ENCODE measurements at regions not wholly inside any gene's neighbourhood (a gene's known extent, or its start where the extent isn't known, plus 50 kb on each side); places are given as distances from the start of the nearest gene placed in this dataset.

DNA sequence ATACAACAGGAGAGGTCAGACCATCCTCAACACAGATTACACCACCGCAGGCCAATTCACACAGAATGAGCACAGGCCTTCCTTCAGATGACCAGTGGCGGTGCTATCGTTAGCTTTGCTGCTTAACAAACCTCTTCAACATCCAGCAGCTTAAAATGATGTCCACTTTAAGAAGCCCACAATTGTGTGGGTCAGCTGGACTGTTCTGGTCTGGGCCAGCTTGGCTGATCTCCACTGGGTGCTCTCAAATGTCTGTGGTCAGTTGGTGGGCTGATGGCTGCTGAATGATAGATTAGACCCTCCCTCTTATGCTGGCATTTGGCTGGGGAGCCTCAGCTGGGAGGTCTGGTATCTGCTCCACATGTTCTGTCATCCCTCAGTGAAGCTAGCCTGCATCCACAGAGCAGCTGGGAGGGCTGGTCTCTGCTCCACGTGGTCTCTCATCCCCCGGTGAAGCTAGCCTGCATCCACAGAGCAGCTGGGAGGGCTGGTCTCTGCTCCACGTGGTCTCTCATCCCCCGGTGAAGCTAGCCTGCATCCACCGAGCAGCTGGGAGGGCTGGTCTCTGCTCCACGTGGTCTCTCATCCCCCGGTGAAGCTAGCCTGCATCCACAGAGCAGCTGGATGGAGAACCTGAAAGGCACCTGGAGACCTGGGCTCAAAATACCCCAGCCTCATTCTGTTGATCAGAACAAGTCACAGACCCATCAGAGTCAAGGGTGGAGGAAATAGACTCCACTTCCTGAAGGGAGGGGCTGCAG, 203.6 kb upstream of the DIO3 start:
- Histone ChIP-seq H4K20me1 (no peaks in the 10 kb centered on the region), H3K4me1 (peaks cover 63% of the 10 kb centered on the region), H3K4me2 (peak overlapping the region; percentile 90), H3K36me3 (no peaks in the 10 kb centered on the region), H3K9ac (no peak overlapping the region), H3K27ac (peak overlapping the region; percentile 87), H3K9me3 (peaks cover 51% of the 10 kb centered on the region), H3K4me3 (peak overlapping the region; percentile 1; the same call in 1 of the 2 replicates), H3K27me3 (no peaks in the 10 kb centered on the region)
- no peak for TF ChIP-seq Cebpa-rat (IDR thresholded peaks at IDR 0.05)

DNA sequence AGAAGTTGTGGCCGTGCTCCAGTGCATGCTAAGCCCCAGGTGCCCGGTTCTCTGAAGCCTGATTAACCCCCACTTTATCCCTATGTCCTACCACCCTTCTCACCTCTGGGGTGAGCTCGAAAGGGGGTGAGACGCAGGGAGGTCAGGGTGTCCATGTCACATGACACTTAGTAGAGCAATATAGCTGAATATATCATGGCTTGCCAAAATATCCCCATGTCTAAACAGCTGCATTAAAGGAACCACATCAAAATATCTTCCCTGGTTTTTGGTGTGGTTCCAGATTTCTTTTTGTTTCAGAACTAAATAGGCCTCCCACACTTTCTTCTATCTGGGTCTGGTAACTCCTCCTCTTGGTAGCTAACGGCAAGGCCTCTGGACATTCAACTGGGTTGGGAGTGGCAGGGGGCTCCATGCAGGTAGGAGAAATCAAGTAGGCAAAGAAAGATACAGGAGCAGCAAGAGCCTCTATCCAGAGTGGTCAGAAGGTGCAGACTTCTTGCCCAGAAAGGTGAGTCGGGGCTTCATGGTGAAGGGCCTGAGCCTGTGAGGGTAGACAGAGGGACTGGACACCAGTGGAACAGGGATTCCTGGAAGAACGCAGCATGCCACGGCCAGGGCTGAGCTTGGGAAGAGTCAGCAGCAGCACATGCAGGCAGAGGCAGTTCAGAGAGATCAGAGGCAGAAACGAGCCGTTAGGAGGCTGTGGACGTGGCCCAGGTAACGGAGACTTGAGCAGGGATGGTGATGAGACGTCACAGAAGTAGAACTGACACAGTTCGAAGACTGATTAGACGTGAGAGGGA, 202.8 kb upstream of the DIO3 start:
- peaks cover 70% of the 10 kb centered on the region for H3K4me1 ChIP-seq
- no peak for TF ChIP-seq Cebpa-rat (IDR thresholded peaks at IDR 0.05)
- no peaks in the 10 kb centered on the region for H3K27me3 ChIP-seq
- H4K20me1 ChIP-seq, result no peaks in the 10 kb centered on the region
- H3K9ac ChIP-seq, result peak overlapping the region; percentile 71
- H3K27ac ChIP-seq, result peak overlapping the region; percentile 87
- no peak overlapping the region; the same call in 1 of the 2 replicates for H3K4me3 ChIP-seq
- peaks cover 44% of the 10 kb centered on the region for H3K9me3 ChIP-seq
- peak overlapping the region; percentile 90 for H3K4me2 ChIP-seq
- H3K36me3 ChIP-seq, result no peaks in the 10 kb centered on the region

DNA sequence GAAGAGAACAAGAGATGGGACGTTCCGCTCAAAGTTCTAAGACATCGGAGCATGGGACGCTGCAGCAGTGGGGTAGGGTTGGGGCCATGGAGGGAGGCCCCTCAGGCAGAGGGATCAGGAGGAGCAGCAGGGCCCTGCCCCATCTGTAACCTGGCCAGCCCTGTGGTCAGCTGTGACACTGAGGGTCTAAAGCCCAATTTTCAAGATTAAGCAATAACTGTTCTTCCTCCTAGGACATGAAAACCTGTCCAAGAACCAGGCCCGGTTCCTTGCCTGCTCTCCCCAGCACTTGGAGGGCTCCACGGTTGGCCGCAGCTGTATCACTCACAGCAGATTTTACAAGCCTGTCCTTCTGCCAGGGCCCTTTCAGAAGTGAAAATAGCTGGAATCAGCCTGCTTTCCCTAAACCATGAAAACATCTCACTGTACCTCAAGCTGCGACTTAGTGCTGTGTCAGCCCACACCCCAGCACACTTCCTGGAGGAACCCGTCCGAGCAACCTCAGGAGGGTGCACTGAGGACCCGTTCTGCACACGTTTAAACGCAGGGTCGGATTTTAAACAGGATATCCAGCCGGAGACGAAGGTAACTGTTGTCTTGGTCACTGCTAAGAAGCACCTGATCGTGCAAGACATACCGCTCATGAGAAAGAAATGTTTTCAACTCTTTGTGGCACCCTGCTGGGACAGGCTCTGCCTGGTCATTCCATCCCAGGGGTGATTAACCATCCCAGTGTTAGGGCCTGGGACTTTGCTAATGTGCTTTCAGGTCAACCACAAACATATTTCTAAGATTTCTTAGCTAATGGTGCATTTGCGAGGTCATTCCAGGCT, 201.9 kb upstream of the DIO3 start:
- H3K9me3 ChIP-seq, result peaks cover 35% of the 10 kb centered on the region
- peak overlapping the region; percentile 71 for H3K9ac ChIP-seq
- peak overlapping the region; percentile 87 for H3K27ac ChIP-seq
- peaks cover 80% of the 10 kb centered on the region for H3K4me1 ChIP-seq
- H3K36me3 ChIP-seq, result no peaks in the 10 kb centered on the region
- H3K4me3 ChIP-seq, result peak overlapping the region; percentile 32
- no peaks in the 10 kb centered on the region for H4K20me1 ChIP-seq
- peak overlapping the region; percentile 90 for H3K4me2 ChIP-seq
- no peaks in the 10 kb centered on the region for H3K27me3 ChIP-seq
- TF ChIP-seq Cebpa-rat (IDR thresholded peaks at IDR 0.05), result no peak

DNA sequence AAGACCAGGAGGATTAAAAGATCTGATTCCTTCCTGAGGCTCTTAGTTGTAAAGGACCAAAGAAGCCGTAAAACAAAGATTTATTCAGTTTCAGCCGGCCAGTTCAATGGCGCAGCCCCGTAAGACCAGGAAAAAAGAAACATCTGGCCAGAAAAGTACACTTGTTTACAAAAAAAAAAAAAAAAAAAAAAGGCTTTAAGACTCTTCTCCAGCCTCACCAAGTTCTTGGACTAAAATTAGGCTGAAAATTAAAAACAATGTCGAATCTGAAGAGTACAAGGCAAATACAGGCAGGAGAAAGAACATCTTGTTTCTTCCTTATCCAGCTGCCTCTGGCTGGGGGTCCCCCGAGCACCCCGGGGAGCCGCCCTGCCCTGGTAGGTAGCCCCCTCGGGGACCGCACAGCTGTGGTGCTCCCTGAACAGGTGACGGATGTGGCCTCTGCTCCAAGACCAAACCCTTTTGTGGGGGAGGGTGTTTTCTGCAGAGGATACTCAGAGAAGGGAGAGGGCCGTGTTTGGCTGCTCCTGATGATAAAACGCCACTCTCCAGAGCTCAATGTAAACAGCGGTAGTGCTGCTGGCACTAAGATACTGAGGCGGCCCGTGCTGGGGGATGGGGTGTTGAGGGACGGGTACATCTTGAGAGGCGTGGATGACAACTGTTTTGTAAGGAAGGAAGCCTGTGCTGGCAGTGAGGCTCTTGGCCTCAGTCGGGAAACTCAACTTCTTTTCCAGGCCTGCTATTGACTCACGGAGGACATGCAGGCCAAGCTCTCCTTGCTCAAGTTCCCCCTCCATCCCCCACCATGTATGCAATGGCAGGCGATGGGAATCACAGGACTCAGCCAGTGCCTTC, 201.0 kb upstream of the DIO3 start:
- H4K20me1 ChIP-seq, result no peaks in the 10 kb centered on the region
- H3K27me3 ChIP-seq, result no peaks in the 10 kb centered on the region
- peak overlapping the region; percentile 71 for H3K9ac ChIP-seq
- H3K27ac ChIP-seq, result peak overlapping the region; percentile 87
- peaks cover 88% of the 10 kb centered on the region for H3K4me1 ChIP-seq
- no peaks in the 10 kb centered on the region for H3K36me3 ChIP-seq
- peak overlapping the region; percentile 90 for H3K4me2 ChIP-seq
- peaks cover 26% of the 10 kb centered on the region for H3K9me3 ChIP-seq
- peak overlapping the region; percentile 32 for H3K4me3 ChIP-seq
- no peak for TF ChIP-seq Cebpa-rat (IDR thresholded peaks at IDR 0.05)

DNA sequence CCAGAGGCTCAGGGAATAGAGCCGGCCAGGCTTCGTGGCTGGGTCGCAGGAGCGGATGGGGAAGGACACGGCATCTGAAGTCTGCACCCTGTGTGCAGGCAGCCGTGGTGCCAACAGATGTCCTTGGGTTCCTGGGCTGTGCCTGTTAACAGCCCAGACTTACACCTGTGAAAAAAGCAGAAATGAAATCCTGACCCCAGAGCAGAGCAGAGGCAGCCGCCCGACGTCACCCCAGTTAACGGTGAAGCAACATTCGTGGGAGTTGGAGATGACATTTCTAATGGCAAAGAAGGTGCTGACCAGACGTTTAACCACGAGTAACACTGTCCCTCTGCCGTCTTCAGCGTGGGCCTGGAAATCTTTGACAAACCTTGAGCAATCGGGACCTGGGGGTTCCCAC, 200.3 kb upstream of the DIO3 start:
- Histone ChIP-seq H3K27ac (peak overlapping the region; percentile 87), H3K27me3 (no peaks in the 10 kb centered on the region), H3K36me3 (no peaks in the 10 kb centered on the region), H3K4me2 (peak overlapping the region; percentile 90), H3K4me3 (peak overlapping the region; percentile 32), H3K9ac (peak overlapping the region; percentile 71), H4K20me1 (no peaks in the 10 kb centered on the region), H3K9me3 (peaks cover 19% of the 10 kb centered on the region), H3K4me1 (peaks cover 96% of the 10 kb centered on the region)
- TF ChIP-seq Cebpa-rat (IDR thresholded peaks at IDR 0.05), result peak; percentile 88

DNA sequence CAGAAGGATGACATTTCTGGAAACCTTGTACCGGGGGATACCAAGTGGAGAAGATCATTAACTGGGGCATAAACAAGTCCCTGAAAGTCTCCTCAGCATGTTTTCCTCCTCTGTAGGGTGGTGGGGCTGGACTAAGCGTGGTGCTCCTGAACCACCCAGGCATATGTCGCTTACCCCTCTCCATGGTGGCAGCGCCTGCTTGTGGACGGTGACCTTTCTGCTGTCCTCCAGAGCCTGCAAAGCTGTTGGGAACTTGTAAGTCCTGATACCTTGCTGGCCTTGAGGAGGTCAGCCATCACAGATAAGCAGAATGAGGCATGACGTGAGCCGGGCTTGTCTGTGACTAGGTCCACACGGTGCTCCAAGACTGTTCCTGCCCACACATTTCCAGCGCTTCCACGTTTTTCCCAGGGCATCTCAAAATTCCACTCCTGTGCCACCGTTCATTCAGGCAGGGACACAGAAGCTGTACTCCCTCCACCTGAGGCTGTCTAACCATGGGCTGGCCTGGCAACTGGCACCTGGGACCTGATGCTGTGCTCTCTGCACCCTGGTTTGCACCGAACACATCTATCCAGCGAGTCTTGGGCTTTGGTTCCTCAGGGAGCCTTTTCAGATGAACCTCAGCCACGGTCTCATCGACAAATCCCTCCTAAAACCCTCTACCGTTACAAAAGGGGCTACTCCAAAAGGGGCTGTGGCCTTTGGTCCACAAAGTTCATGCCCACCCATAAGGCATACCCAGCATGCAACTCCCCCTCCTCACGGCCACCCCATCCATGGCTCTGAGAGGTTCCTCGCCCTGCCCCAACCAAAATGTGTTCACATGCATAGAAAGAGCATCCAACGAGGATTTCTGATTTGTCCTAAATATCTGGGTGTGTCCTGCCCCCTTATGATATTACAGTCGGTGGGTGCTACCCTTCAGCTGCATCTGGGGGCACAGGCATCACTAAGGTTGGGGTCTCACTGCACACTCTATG, 199.6 kb upstream of the DIO3 start:
- Histone ChIP-seq H3K4me2 (peak overlapping the region; percentile 90), H3K36me3 (no peaks in the 10 kb centered on the region), H3K9me3 (peaks cover 12% of the 10 kb centered on the region), H3K4me3 (0 out of 2 replicates have a peak overlapping the region, but pooled peaks have one; percentile 32), H3K27ac (peak overlapping the region; percentile 87), H3K4me1 (peaks cover 100% of the 10 kb centered on the region), H4K20me1 (no peaks in the 10 kb centered on the region), H3K9ac (peak overlapping the region; percentile 45; the same call in 1 of the 2 replicates), H3K27me3 (no peaks in the 10 kb centered on the region)
- no peak; the same call in 1 of the 2 replicates for TF ChIP-seq Cebpa-rat (IDR thresholded peaks at IDR 0.05)

DNA sequence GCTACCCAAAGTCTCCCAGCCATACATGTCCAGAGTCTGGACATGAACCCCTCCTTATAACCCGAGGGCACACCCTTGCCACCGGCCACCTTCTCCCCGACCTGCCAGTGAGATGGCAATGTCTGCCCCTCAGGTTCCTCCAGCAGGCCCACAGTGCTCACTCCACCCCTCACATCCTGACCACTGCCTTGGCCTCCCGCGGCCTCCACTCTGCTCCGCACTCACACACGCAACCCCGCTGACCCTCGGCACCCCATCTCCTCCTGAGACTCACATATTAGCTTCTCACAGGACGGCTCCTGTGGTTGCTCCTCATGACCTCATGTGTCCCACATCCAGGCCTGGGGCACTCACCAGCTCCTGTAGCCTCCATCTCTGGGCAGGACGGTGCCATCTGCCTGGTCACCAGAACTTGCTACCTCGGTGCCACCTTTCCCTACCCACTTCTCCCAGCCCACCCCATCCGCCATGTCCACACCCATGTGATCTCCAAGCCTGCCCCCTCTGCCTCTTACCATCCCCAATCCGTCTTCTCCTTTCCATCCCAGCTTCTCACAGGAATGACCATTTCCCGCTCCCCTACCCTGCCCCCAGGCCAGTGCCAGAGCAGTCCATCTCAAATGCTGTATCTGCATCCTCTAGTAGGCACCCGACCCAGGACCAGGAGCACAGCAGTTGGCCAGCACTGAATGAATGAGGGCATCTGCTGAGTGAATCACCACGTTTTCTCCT, 198.6 kb upstream of the DIO3 start:
- no peaks in the 10 kb centered on the region for H4K20me1 ChIP-seq
- no peaks in the 10 kb centered on the region for H3K27me3 ChIP-seq
- no peaks in the 10 kb centered on the region for H3K36me3 ChIP-seq
- no peak overlapping the region for H3K4me3 ChIP-seq
- TF ChIP-seq Cebpa-rat (IDR thresholded peaks at IDR 0.05), result no peak
- peak overlapping the region; percentile 87 for H3K27ac ChIP-seq
- H3K9me3 ChIP-seq, result peaks cover 2% of the 10 kb centered on the region
- H3K4me2 ChIP-seq, result peak overlapping the region; percentile 90
- H3K9ac ChIP-seq, result no peak overlapping the region
- peaks cover 99% of the 10 kb centered on the region for H3K4me1 ChIP-seq
